H9 (cell line): ENCODE measurements at regions not wholly inside any gene's neighbourhood (a gene's known extent, or its start where the extent isn't known, plus 50 kb on each side); places are given as distances from the start of the nearest gene placed in this dataset.

Experiments
- DNase-seq: peaks from one replicate; pipeline ENCODE4 v3.0.0-alpha.2; 2017
- H2AFZ ChIP-seq: one replicate; pipeline ENCODE4 v1.6.1; 2013; ENCODE audit warnings: mild to moderate bottlenecking, low read length, control low read depth, moderate library complexity
- H2AK5ac ChIP-seq: 2 replicates; pipeline ENCODE4 v1.6.1; 2013; ENCODE audit warnings: low read length, control low read depth, mixed read lengths; ENCODE audit not compliant: insufficient read length
- H2BK120ac ChIP-seq: one replicate; pipeline ENCODE4 v1.6.1; 2013; ENCODE audit warnings: low read depth, mild to moderate bottlenecking, low read length, control low read depth, inconsistent platforms; ENCODE audit not compliant: poor library complexity, severe bottlenecking
- H2BK12ac ChIP-seq: 2 replicates; pipeline ENCODE4 v1.6.1; 2013; ENCODE audit warnings: low read length, control low read depth, mixed read lengths, low read depth; ENCODE audit not compliant: insufficient read length
- H2BK15ac ChIP-seq: 2 replicates; pipeline ENCODE4 v1.6.1; 2013; ENCODE audit warnings: low read depth, low read length, control low read depth
- H2BK20ac ChIP-seq: one replicate; pipeline ENCODE4 v1.6.1; 2013; ENCODE audit warnings: low read depth, mild to moderate bottlenecking, low read length, control low read depth, inconsistent platforms; ENCODE audit not compliant: poor library complexity, severe bottlenecking
- H2BK5ac ChIP-seq: 2 replicates; pipeline ENCODE4 v1.6.1; 2013; ENCODE audit warnings: low read length, control low read depth, mixed read lengths; ENCODE audit not compliant: insufficient read length
- H3K14ac ChIP-seq: 2 replicates; pipeline ENCODE4 v1.6.1; 2013; ENCODE audit warnings: low read length, control low read depth; ENCODE audit not compliant: insufficient read depth
- H3K18ac ChIP-seq: 2 replicates; pipeline ENCODE4 v1.6.1; 2013; ENCODE audit warnings: low read depth, mild to moderate bottlenecking, mixed read lengths, low read length, control low read depth; ENCODE audit not compliant: insufficient read length
- H3K23ac ChIP-seq: 2 replicates; pipeline ENCODE4 v1.6.1; 2013; ENCODE audit warnings: low read length, control low read depth, mixed read lengths, low read depth; ENCODE audit not compliant: insufficient read length
- H3K23me2 ChIP-seq: 2 replicates; pipeline ENCODE4 v1.6.1; 2013; ENCODE audit warnings: low read depth, mild to moderate bottlenecking, mixed read lengths, low read length, control low read depth; ENCODE audit not compliant: insufficient read length, poor library complexity, severe bottlenecking
- H3K27ac ChIP-seq: 2 replicates; pipeline ENCODE4 v1.5.1; 2013; ENCODE audit warnings: low read length, control low read depth, mixed read lengths, low read depth; ENCODE audit not compliant: insufficient read length
- H3K27me3 ChIP-seq: 2 replicates; pipeline ENCODE4 v1.6.1; 2013; ENCODE audit warnings: low read length, control low read depth, inconsistent platforms; ENCODE audit not compliant: insufficient read depth
- H3K4ac ChIP-seq: 2 replicates; pipeline ENCODE4 v1.6.1; 2013; ENCODE audit warnings: low read depth, mild to moderate bottlenecking, control low read depth, inconsistent platforms, low read length, moderate library complexity
- H3K4me1 ChIP-seq: 2 replicates; pipeline ENCODE4 v1.6.1; 2013; ENCODE audit warnings: low read length, control low read depth, inconsistent platforms; ENCODE audit not compliant: insufficient read depth
- H3K4me2 ChIP-seq: 2 replicates; pipeline ENCODE4 v1.6.1; 2013; ENCODE audit warnings: low read length, control low read depth, mixed read lengths; ENCODE audit not compliant: insufficient read length, insufficient read depth
- H3K56ac ChIP-seq: 2 replicates; pipeline ENCODE4 v1.6.1; 2013; ENCODE audit warnings: low read depth, mild to moderate bottlenecking, mixed read lengths, low read length, control low read depth; ENCODE audit not compliant: insufficient read length
- H3K79me1 ChIP-seq: 2 replicates; pipeline ENCODE4 v1.6.1; 2013; ENCODE audit warnings: low read depth, mild to moderate bottlenecking, moderate library complexity, low read length, control low read depth, inconsistent platforms; ENCODE audit not compliant: insufficient read depth, poor library complexity, severe bottlenecking
- H3K79me2 ChIP-seq: 2 replicates; pipeline ENCODE4 v1.6.1; 2013; ENCODE audit warnings: low read length, control low read depth, inconsistent platforms; ENCODE audit not compliant: insufficient read depth
- H3K9ac ChIP-seq: 2 replicates; pipeline ENCODE4 v1.6.1; 2013; ENCODE audit warnings: low read length, control low read depth, mixed read lengths; ENCODE audit not compliant: insufficient read length; ENCODE audit errors: extremely low read depth
- H3K9me3 ChIP-seq: one replicate; pipeline ENCODE4 v1.6.1; 2013; ENCODE audit warnings: low read depth, low read length, inconsistent platforms; ENCODE audit not compliant: control insufficient read depth
- H3T11ph ChIP-seq: one replicate; pipeline ENCODE4 v1.6.1; 2013; ENCODE audit warnings: mild to moderate bottlenecking, low read length, control low read depth, inconsistent platforms
- H4K20me1 ChIP-seq: one replicate; pipeline ENCODE4 v1.6.1; 2013; ENCODE audit not compliant: control insufficient read depth, insufficient read length, insufficient read depth
- H4K5ac ChIP-seq: 2 replicates; pipeline ENCODE4 v1.6.1; 2013; ENCODE audit warnings: low read depth, mild to moderate bottlenecking, mixed read lengths, low read length, control low read depth; ENCODE audit not compliant: insufficient read length
- H4K8ac ChIP-seq: replicated peaks from 2 replicates; pipeline ENCODE4 v1.6.1; 2013; ENCODE audit warnings: low read length, control low read depth, mixed read lengths, low read depth; ENCODE audit not compliant: insufficient read length
- H4K91ac ChIP-seq: 2 replicates; pipeline ENCODE4 v1.6.1; 2013; ENCODE audit warnings: low read depth, mild to moderate bottlenecking, moderate library complexity, mixed read lengths, low read length, control low read depth; ENCODE audit not compliant: insufficient read length
- H3K27ac Mint-ChIP-seq, 3 experiments: 2 replicates in 2 of 3; 3 replicates in 1 of 3; pipeline ENCODE4 v1.8.0; 2020 to 2021; ENCODE audit warnings: mixed read lengths in 3 of 3, mild to moderate bottlenecking in 1 of 3, moderate library complexity in 1 of 3
- H3K27me3 Mint-ChIP-seq: 2 replicates; pipeline ENCODE4 v1.8.0; 2021; ENCODE audit warnings: low read depth, mild to moderate bottlenecking, moderate library complexity, mixed read lengths
- H3K36me3 Mint-ChIP-seq, 3 experiments: 2 replicates in 2 of 3; 3 replicates in 1 of 3; pipeline ENCODE4 v1.8.0; 2020 to 2021; ENCODE audit warnings: low read depth in 3 of 3, mixed read lengths in 3 of 3; ENCODE audit not compliant: insufficient read depth in 1 of 3
- H3K4me1 Mint-ChIP-seq, 2 experiments: 2 replicates each; pipeline ENCODE4 v1.8.0; 2020; ENCODE audit warnings: mixed read lengths in 2 of 2
- H3K4me3 Mint-ChIP-seq, 2 experiments: 2 replicates in 1 of 2; 3 replicates in 1 of 2; pipeline ENCODE4 v1.8.0; 2020 to 2021; ENCODE audit warnings: mild to moderate bottlenecking in 2 of 2, mixed read lengths in 2 of 2, moderate library complexity in 1 of 2
- H3K9me3 Mint-ChIP-seq, 2 experiments: 2 replicates in 1 of 2; 3 replicates in 1 of 2; pipeline ENCODE4 v1.8.0; 2020; ENCODE audit warnings: mild to moderate bottlenecking in 2 of 2, mixed read lengths in 2 of 2, moderate library complexity in 1 of 2
- CTCF ChIP-seq: fragments of 200-600 bp; sonication (generic); conservative IDR thresholded peaks from 3 replicates; pipeline ENCODE4 v1.8.0; 2021; ENCODE audit warnings: antibody characterized with exemption, mild to moderate bottlenecking
- WGBS: extraction: QIAGEN DNeasy Blood & Tissue Kit; methylation state at CpG from one replicate; pipeline ENCODE4 v1.1.7; 2013; ENCODE audit warnings: missing lambda C conversion rate, low lambda C conversion rate, mixed read lengths; ENCODE audit not compliant: insufficient read length; ENCODE audit errors: extremely low coverage; 5-methylcytosine and 5-hydroxymethylcytosine counted together

- Histone ChIP-seq H3K4ac (no peak overlapping the region), H3K79me2 (no peaks in the 10 kb centered on the region), H3K23ac (no peak overlapping the region), H3K9ac (no peak overlapping the region), H3K4me2 (no peak overlapping the region), H3K27ac (no peak overlapping the region), H2BK15ac (no peak overlapping the region), H4K20me1 (no peaks in the 10 kb centered on the region), H4K91ac (no peak overlapping the region), H4K8ac (no peak overlapping the region), H4K5ac (no peak overlapping the region), H2AFZ (no peak overlapping the region), H3T11ph (no peak overlapping the region), H3K14ac (no peak overlapping the region), H3K27me3 (no peaks in the 10 kb centered on the region), H3K18ac (no peak overlapping the region), H2BK5ac (no peak overlapping the region), H2AK5ac (no peak overlapping the region), H3K4me1 (no peaks in the 10 kb centered on the region), H3K79me1 (no peaks in the 10 kb centered on the region), H3K23me2 (no peaks in the 10 kb centered on the region), H2BK12ac (no peak overlapping the region), H3K9me3 (peaks cover 4% of the 10 kb centered on the region), H3K56ac (no peak overlapping the region), H2BK20ac (no peak overlapping the region), H2BK120ac (no peak overlapping the region)
- Mint-ChIP-seq H3K4me3 (no peak overlapping the region), H3K4me1 (peaks cover 9% of the 10 kb centered on the region in 2 experiments), H3K27me3 (peaks cover 2% of the 10 kb centered on the region; the same call in 1 of the 2 replicates), H3K9me3 (peaks cover 22 to 27% of the 10 kb centered on the region in 2 experiments), H3K27ac (no peak overlapping the region), H3K36me3 (peaks cover 10 to 19% (median 14%) of the 10 kb centered on the region in 3 experiments)
- no peak for TF ChIP-seq CTCF
- DNase-seq = no peak
- WGBS = no CpG with 5 or more reads among the region's 1 CpG
Observed at GRCh38 chr6:68192988-68193387, 442.1 kb upstream of the ADGRB3 start.
